ENCODE measurements at regions not wholly inside any gene's neighbourhood (a gene's known extent, or its start where the extent isn't known, plus 50 kb on each side); places are given as distances from the start of the nearest gene placed in this dataset.

GRCh38 chr20:40110311-40110831, 578.7 kb downstream of the MAFB start:
- TF ChIP-seq POLR2A (IDR thresholded peaks at IDR 0.05; ENCODE audit: low read length) = no peak
- no peak for TF ChIP-seq GATA1 (IDR thresholded peaks at IDR 0.05; ENCODE audit: low read depth, low read length)
